Vagina (tissue), 2 donors: ENCODE measurements at regions not wholly inside any gene's neighbourhood (a gene's known extent, or its start where the extent isn't known, plus 50 kb on each side); places are given as distances from the start of the nearest gene placed in this dataset.

ENCODE experiments used
- DNase-seq, 2 donors: peaks; one replicate each; pipeline ENCODE4 v3.0.0-alpha.2; 2017; ENCODE audit errors: extremely low spot score in 2 of 2
- H3K27ac ChIP-seq: fragments of 200-600 bp; sonication (generic); one replicate; pipeline ENCODE4 v1.5.1; 2019
- H3K27me3 ChIP-seq: fragments of 200-600 bp; sonication (generic); one replicate; pipeline ENCODE4 v1.5.1; 2019
- H3K36me3 ChIP-seq, 2 donors: fragments of 200-600 bp; sonication (generic); one replicate each; pipeline ENCODE4 v1.5.1; 2017 to 2019
- H3K4me1 ChIP-seq: fragments of 200-600 bp; sonication (generic); one replicate; pipeline ENCODE4 v1.5.1; 2019
- H3K4me3 ChIP-seq, 2 donors: fragments of 200-600 bp; sonication (generic); 1 replicate in 1 of 2; 2 replicates in 1 of 2; pipeline ENCODE4 v1.5.1; 2016 to 2019
- H3K9me3 ChIP-seq: fragments of 200-600 bp; sonication (generic); one replicate; pipeline ENCODE4 v1.5.1; 2019
- CTCF ChIP-seq, 3 experiments: fragments of 450-650 bp in 2 of 3; fragments of 200-600 bp in 1 of 3; sonication (generic) in 1 of 3; IDR thresholded peaks; one replicate each; pipeline ENCODE4 v1.5.1; 2017 to 2019; ENCODE audit warnings: antibody characterized with exemption in 3 of 3, mild to moderate bottlenecking in 2 of 3, moderate library complexity in 2 of 3
- POLR2A ChIP-seq, 2 donors: fragments of 450-650 bp; IDR thresholded peaks; one replicate each; pipeline ENCODE4 v1.6.1; 2017; ENCODE audit warnings: antibody characterized with exemption in 2 of 2, mild to moderate bottlenecking in 2 of 2, moderate library complexity in 2 of 2
- POLR2AphosphoS5 ChIP-seq, 2 donors: sonication (generic); formaldehyde crosslinking; IDR thresholded peaks; one replicate each; pipeline ENCODE4 v1.9.0; 2017; ENCODE audit warnings: antibody characterized with exemption in 2 of 2, mild to moderate bottlenecking in 2 of 2, low read depth in 1 of 2; ENCODE audit not compliant: insufficient read depth in 1 of 2
- intact Hi-C: fragments of 100-400 bp; cut with DNase I; formaldehyde crosslinking; loops from one replicate; pipeline ENCODE4 v1.15.1; 2023

GRCh38 chr15:59887211-59887610 is 116.9 kb upstream of the FOXB1 start:
- no peak for DNase-seq
- Histone ChIP-seq H3K27me3 (no peaks in the 10 kb centered on the region), H3K27ac (no peak overlapping the region), H3K36me3 (no peaks in the 10 kb centered on the region), H3K4me1 (peaks cover 14% of the 10 kb centered on the region), H3K4me3 (no peak overlapping the region), H3K9me3 (no peaks in the 10 kb centered on the region)
- TF ChIP-seq POLR2AphosphoS5 (IDR thresholded peaks at IDR 0.05; ENCODE audit: insufficient read depth in 1 of 2, low read depth in 1 of 2) (no peak), CTCF (IDR thresholded peaks at IDR 0.05) (no peak), POLR2A (IDR thresholded peaks at IDR 0.05) (no peak)
- intact Hi-C loops = no loop called here

- Histone ChIP-seq H3K36me3 (no peaks in the 10 kb centered on the region), H3K9me3 (no peaks in the 10 kb centered on the region), H3K4me1 (peaks cover 14% of the 10 kb centered on the region), H3K4me3 (no peak overlapping the region), H3K27me3 (no peaks in the 10 kb centered on the region), H3K27ac (no peak overlapping the region)
- no peak for TF ChIP-seq POLR2A (IDR thresholded peaks at IDR 0.05)
- no peak for TF ChIP-seq POLR2AphosphoS5 (IDR thresholded peaks at IDR 0.05; ENCODE audit: insufficient read depth in 1 of 2, low read depth in 1 of 2)
- TF ChIP-seq CTCF (IDR thresholded peaks at IDR 0.05) = no peak
- no peak for DNase-seq
- intact Hi-C loops = no loop called here
Measured at GRCh38 chr15:59886441-59886840, 117.7 kb upstream of the FOXB1 start.

GRCh38 chr15:59885832-59886231 is 118.3 kb upstream of the FOXB1 start:
- no peaks in the 10 kb centered on the region for H3K27me3 ChIP-seq
- no peak for DNase-seq
- H3K27ac ChIP-seq = no peak overlapping the region
- intact Hi-C loops = no loop called here
- no peaks in the 10 kb centered on the region for H3K9me3 ChIP-seq
- no peak for TF ChIP-seq POLR2AphosphoS5 (IDR thresholded peaks at IDR 0.05; ENCODE audit: insufficient read depth in 1 of 2, low read depth in 1 of 2)
- TF ChIP-seq POLR2A (IDR thresholded peaks at IDR 0.05) = no peak
- TF ChIP-seq CTCF (IDR thresholded peaks at IDR 0.05) = no peak
- H3K4me3 ChIP-seq = no peak overlapping the region
- peaks cover 14% of the 10 kb centered on the region for H3K4me1 ChIP-seq
- no peaks in the 10 kb centered on the region for H3K36me3 ChIP-seq

GRCh38 chr15:59879506-59880265 is 124.4 kb upstream of the FOXB1 start:
- Histone ChIP-seq H3K4me1 (peaks cover 6% of the 10 kb centered on the region), H3K36me3 (no peaks in the 10 kb centered on the region), H3K9me3 (no peaks in the 10 kb centered on the region), H3K27ac (no peak overlapping the region), H3K4me3 (no peak overlapping the region), H3K27me3 (no peaks in the 10 kb centered on the region)
- no peak for DNase-seq
- TF ChIP-seq POLR2A (IDR thresholded peaks at IDR 0.05) (no peak), POLR2AphosphoS5 (IDR thresholded peaks at IDR 0.05; ENCODE audit: insufficient read depth in 1 of 2, low read depth in 1 of 2) (peak in 1 of 2 donors; percentile 36)
- intact Hi-C loops = no loop called here

GRCh38 chr15:59876140-59876539 is 128.0 kb upstream of the FOXB1 start:
- Histone ChIP-seq H3K27ac (no peak overlapping the region), H3K27me3 (no peaks in the 10 kb centered on the region), H3K36me3 (no peaks in the 10 kb centered on the region), H3K4me3 (no peak overlapping the region), H3K9me3 (no peaks in the 10 kb centered on the region), H3K4me1 (peaks cover 6% of the 10 kb centered on the region)
- no peak for DNase-seq
- TF ChIP-seq POLR2AphosphoS5 (IDR thresholded peaks at IDR 0.05; ENCODE audit: insufficient read depth in 1 of 2, low read depth in 1 of 2) = no peak
- no peak for TF ChIP-seq POLR2A (IDR thresholded peaks at IDR 0.05)
- no peak for TF ChIP-seq CTCF (IDR thresholded peaks at IDR 0.05)
- intact Hi-C loops = no loop called here
